ENCODE measurements at regions not wholly inside any gene's neighbourhood (a gene's known extent, or its start where the extent isn't known, plus 50 kb on each side); places are given as distances from the start of the nearest gene placed in this dataset.

DNA sequence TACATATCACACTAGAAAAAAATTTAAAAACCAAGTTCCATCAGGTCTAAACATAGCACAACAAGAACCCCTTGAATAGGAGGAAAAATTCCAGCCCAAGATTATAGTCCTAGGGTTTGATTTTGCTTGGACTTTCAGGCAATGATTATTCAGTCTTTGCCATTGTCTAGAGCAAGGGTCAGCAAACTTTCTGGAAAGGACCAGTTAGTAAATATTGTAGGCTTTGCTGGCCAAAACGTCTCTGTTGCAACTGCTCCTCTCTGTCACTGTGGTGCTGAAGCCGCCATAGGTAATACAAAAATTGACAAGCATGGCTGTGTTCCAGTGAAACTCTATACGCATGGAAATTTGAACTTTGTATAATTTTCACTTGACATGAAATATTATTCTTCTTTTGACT lies 95.5 kb upstream of the UBAC2 start:
- Histone ChIP-seq H3K27me3 (ENCODE audit: insufficient read depth, low read length) (no peaks in the 10 kb centered on the region), H3K4me3 (replicated peaks in 1 of 2; ENCODE audit: low read depth in 1 of 2, low read length in 2 of 2) (no peak overlapping the region), H3K4me2 (ENCODE audit: low read length) (no peak overlapping the region), H3K36me3 (ENCODE audit: control insufficient read depth in 1 of 2, insufficient read depth in 2 of 2, low read length in 2 of 2) (no peaks in the 10 kb centered on the region), H3K9ac (ENCODE audit: low read length) (no peak overlapping the region), H2AFZ (ENCODE audit: low read depth, low read length, poor library complexity, severe bottlenecking) (no peak overlapping the region), H3K9me3 (ENCODE audit: control insufficient read depth in 1 of 2, insufficient read depth in 1 of 2, low read depth in 1 of 2, low read length in 2 of 2) (no peaks in the 10 kb centered on the region), H3K9me2 (ENCODE audit: insufficient read depth) (no peaks in the 10 kb centered on the region), H3K27ac (ENCODE audit: low read depth, low read length) (no peak overlapping the region), H3K4me1 (ENCODE audit: control insufficient read depth in 1 of 2, insufficient read depth in 2 of 2, low read length in 2 of 2) (no peaks in the 10 kb centered on the region), H4K20me1 (ENCODE audit: insufficient read depth) (no peaks in the 10 kb centered on the region), H3K79me2 (ENCODE audit: insufficient read depth, low read length) (no peaks in the 10 kb centered on the region)
- POLR2A ChIA-PET, result no interaction called here
- TF ChIP-seq SIN3A (IDR thresholded peaks at IDR 0.05; ENCODE audit: low read depth) (no peak), EZH2 (IDR thresholded peaks at IDR 0.05) (no peak), SRF (IDR thresholded peaks at IDR 0.05; ENCODE audit: low read depth) (no peak), CEBPB (IDR thresholded peaks at IDR 0.05; ENCODE audit: low read depth) (no peak), ZFX (IDR thresholded peaks at IDR 0.05) (no peak), EGR1 (IDR thresholded peaks at IDR 0.05; ENCODE audit: low read depth) (no peak), POLR2AphosphoS5 (IDR thresholded peaks at IDR 0.05; ENCODE audit: low read depth, low read length) (no peak), RAD21 (IDR thresholded peaks at IDR 0.05; ENCODE audit: low read depth) (no peak), CBX3 (IDR thresholded peaks at IDR 0.05; ENCODE audit: low read depth) (no peak), FOSL1 (IDR thresholded peaks at IDR 0.05; ENCODE audit: low read depth) (no peak), JUND (IDR thresholded peaks at IDR 0.05) (no peak), ELF1 (IDR thresholded peaks at IDR 0.05; ENCODE audit: borderline replicate concordance, low read depth) (no peak), TCF7L2 (IDR thresholded peaks at IDR 0.05; ENCODE audit: borderline replicate concordance, extremely low read depth, insufficient read depth, insufficient read length) (no peak), EZH2phosphoT487 (IDR thresholded peaks at IDR 0.05; ENCODE audit: borderline replicate concordance) (no peak), SP1 (IDR thresholded peaks at IDR 0.05; ENCODE audit: low read depth) (no peak), POLR2A (IDR thresholded peaks at IDR 0.05; ENCODE audit: borderline replicate concordance, extremely low read depth, insufficient read depth, insufficient read length) (no peak)
- TF ChIP-seq, protein P1, sequence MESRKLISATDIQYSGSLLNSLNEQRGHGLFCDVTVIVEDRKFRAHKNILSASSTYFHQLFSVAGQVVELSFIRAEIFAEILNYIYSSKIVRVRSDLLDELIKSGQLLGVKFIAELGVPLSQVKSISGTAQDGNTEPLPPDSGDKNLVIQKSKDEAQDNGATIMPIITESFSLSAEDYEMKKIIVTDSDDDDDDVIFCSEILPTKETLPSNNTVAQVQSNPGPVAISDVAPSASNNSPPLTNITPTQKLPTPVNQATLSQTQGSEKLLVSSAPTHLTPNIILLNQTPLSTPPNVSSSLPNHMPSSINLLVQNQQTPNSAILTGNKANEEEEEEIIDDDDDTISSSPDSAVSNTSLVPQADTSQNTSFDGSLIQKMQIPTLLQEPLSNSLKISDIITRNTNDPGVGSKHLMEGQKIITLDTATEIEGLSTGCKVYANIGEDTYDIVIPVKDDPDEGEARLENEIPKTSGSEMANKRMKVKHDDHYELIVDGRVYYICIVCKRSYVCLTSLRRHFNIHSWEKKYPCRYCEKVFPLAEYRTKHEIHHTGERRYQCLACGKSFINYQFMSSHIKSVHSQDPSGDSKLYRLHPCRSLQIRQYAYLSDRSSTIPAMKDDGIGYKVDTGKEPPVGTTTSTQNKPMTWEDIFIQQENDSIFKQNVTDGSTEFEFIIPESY (IDR thresholded peaks at IDR 0.05; ENCODE audit: extremely low read depth, insufficient replicate concordance, low read length), result no peak
- TF ChIP-seq, protein P2, sequence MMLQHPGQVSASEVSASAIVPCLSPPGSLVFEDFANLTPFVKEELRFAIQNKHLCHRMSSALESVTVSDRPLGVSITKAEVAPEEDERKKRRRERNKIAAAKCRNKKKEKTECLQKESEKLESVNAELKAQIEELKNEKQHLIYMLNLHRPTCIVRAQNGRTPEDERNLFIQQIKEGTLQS (IDR thresholded peaks at IDR 0.05), result no peak
- TF ChIP-seq, protein P3, sequence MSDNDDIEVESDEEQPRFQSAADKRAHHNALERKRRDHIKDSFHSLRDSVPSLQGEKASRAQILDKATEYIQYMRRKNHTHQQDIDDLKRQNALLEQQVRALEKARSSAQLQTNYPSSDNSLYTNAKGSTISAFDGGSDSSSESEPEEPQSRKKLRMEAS (IDR thresholded peaks at IDR 0.05), result no peak
- TF ChIP-seq, protein P4, sequence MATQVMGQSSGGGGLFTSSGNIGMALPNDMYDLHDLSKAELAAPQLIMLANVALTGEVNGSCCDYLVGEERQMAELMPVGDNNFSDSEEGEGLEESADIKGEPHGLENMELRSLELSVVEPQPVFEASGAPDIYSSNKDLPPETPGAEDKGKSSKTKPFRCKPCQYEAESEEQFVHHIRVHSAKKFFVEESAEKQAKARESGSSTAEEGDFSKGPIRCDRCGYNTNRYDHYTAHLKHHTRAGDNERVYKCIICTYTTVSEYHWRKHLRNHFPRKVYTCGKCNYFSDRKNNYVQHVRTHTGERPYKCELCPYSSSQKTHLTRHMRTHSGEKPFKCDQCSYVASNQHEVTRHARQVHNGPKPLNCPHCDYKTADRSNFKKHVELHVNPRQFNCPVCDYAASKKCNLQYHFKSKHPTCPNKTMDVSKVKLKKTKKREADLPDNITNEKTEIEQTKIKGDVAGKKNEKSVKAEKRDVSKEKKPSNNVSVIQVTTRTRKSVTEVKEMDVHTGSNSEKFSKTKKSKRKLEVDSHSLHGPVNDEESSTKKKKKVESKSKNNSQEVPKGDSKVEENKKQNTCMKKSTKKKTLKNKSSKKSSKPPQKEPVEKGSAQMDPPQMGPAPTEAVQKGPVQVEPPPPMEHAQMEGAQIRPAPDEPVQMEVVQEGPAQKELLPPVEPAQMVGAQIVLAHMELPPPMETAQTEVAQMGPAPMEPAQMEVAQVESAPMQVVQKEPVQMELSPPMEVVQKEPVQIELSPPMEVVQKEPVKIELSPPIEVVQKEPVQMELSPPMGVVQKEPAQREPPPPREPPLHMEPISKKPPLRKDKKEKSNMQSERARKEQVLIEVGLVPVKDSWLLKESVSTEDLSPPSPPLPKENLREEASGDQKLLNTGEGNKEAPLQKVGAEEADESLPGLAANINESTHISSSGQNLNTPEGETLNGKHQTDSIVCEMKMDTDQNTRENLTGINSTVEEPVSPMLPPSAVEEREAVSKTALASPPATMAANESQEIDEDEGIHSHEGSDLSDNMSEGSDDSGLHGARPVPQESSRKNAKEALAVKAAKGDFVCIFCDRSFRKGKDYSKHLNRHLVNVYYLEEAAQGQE (IDR thresholded peaks at IDR 0.05; ENCODE audit: low read depth), result no peak
- intact Hi-C loops (cut with micrococcal nuclease), result no loop called here
- no peak for ATAC-seq
- RAD21 ChIA-PET (ENCODE audit: low non-redundant PET in 1 of 2, low total read pairs in 2 of 2, uncharacterized antibody in 2 of 2, unreplicated experiment in 2 of 2), result no interaction called here
- CTCF ChIA-PET, result no interaction called here
- BruUV-seq (replicated peaks), result no TSS peak
- no peak for DNase-seq (ENCODE audit: low read depth, low spot score)

Data from HCT116 (cell line).